ENCODE measurements at regions not wholly inside any gene's neighbourhood (a gene's known extent, or its start where the extent isn't known, plus 50 kb on each side); places are given as distances from the start of the nearest gene placed in this dataset.

DNA sequence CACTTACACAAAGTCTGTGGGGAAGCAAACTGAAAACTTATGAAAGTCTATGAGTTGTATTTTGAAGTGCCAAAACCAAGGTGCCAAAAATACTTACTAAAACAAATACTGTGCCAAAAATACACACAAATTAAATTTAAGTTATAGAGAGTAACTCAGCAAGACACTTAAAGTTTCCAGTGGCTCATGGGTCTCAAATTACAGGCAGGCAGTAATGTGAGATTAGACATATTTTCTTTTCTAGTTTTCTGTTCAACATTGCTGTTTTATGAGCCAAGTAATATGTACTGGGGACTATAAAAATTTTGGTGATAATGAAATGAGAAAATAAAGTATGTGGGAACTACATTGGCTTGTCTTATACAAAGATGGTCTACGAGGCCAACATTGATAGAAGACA, 172.2 kb upstream of the SNX2 start:
- H3K4me3 ChIP-seq (replicated peaks; ENCODE audit: insufficient read depth, low read length): no peak overlapping the region
- no peaks in the 10 kb centered on the region for H3K27me3 ChIP-seq (ENCODE audit: insufficient read depth, poor library complexity, severe bottlenecking)
- TF ChIP-seq, protein P1, sequence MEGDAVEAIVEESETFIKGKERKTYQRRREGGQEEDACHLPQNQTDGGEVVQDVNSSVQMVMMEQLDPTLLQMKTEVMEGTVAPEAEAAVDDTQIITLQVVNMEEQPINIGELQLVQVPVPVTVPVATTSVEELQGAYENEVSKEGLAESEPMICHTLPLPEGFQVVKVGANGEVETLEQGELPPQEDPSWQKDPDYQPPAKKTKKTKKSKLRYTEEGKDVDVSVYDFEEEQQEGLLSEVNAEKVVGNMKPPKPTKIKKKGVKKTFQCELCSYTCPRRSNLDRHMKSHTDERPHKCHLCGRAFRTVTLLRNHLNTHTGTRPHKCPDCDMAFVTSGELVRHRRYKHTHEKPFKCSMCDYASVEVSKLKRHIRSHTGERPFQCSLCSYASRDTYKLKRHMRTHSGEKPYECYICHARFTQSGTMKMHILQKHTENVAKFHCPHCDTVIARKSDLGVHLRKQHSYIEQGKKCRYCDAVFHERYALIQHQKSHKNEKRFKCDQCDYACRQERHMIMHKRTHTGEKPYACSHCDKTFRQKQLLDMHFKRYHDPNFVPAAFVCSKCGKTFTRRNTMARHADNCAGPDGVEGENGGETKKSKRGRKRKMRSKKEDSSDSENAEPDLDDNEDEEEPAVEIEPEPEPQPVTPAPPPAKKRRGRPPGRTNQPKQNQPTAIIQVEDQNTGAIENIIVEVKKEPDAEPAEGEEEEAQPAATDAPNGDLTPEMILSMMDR (IDR thresholded peaks at IDR 0.05; ENCODE audit: insufficient read depth, low read length): no peak
- no peak overlapping the region for H3K27ac ChIP-seq (replicated peaks)
- DNase-seq (ENCODE audit: low read depth in 1 of 2, low spot score in 1 of 2): no peak

GRCh38 chr5:122605236-122605635, 169.6 kb upstream of the SNX2 start:
- no peak overlapping the region for H3K4me3 ChIP-seq (replicated peaks; ENCODE audit: insufficient read depth, low read length)
- no peak for DNase-seq (ENCODE audit: low read depth in 1 of 2, low spot score in 1 of 2)
- H3K27me3 ChIP-seq (ENCODE audit: insufficient read depth, poor library complexity, severe bottlenecking): no peaks in the 10 kb centered on the region
- no peak overlapping the region for H3K27ac ChIP-seq (replicated peaks)
- TF ChIP-seq POLR2AphosphoS5 (IDR thresholded peaks at IDR 0.05; ENCODE audit: low read depth): no peak
- TF ChIP-seq, protein P1 (IDR thresholded peaks at IDR 0.05; ENCODE audit: insufficient read depth, low read length): no peak
- no peak for TF ChIP-seq SPI1 (IDR thresholded peaks at IDR 0.05; ENCODE audit: borderline replicate concordance, low read depth)
- TF ChIP-seq, protein P2, sequence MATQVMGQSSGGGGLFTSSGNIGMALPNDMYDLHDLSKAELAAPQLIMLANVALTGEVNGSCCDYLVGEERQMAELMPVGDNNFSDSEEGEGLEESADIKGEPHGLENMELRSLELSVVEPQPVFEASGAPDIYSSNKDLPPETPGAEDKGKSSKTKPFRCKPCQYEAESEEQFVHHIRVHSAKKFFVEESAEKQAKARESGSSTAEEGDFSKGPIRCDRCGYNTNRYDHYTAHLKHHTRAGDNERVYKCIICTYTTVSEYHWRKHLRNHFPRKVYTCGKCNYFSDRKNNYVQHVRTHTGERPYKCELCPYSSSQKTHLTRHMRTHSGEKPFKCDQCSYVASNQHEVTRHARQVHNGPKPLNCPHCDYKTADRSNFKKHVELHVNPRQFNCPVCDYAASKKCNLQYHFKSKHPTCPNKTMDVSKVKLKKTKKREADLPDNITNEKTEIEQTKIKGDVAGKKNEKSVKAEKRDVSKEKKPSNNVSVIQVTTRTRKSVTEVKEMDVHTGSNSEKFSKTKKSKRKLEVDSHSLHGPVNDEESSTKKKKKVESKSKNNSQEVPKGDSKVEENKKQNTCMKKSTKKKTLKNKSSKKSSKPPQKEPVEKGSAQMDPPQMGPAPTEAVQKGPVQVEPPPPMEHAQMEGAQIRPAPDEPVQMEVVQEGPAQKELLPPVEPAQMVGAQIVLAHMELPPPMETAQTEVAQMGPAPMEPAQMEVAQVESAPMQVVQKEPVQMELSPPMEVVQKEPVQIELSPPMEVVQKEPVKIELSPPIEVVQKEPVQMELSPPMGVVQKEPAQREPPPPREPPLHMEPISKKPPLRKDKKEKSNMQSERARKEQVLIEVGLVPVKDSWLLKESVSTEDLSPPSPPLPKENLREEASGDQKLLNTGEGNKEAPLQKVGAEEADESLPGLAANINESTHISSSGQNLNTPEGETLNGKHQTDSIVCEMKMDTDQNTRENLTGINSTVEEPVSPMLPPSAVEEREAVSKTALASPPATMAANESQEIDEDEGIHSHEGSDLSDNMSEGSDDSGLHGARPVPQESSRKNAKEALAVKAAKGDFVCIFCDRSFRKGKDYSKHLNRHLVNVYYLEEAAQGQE (IDR thresholded peaks at IDR 0.05; ENCODE audit: insufficient replicate concordance, low read depth): no peak
- TF ChIP-seq GABPA (IDR thresholded peaks at IDR 0.05; ENCODE audit: low read depth): no peak

- TF ChIP-seq, protein P1 (IDR thresholded peaks at IDR 0.05; ENCODE audit: insufficient read depth, low read length): no peak
- TF ChIP-seq SPI1 (IDR thresholded peaks at IDR 0.05; ENCODE audit: borderline replicate concordance, low read depth): no peak
- TF ChIP-seq, protein P2 (IDR thresholded peaks at IDR 0.05; ENCODE audit: insufficient replicate concordance, low read depth): no peak
- no peak for TF ChIP-seq POLR2AphosphoS5 (IDR thresholded peaks at IDR 0.05; ENCODE audit: low read depth)
- no peak for TF ChIP-seq GABPA (IDR thresholded peaks at IDR 0.05; ENCODE audit: low read depth)
- Histone ChIP-seq H3K4me3 (replicated peaks; ENCODE audit: insufficient read depth, low read length) (no peak overlapping the region), H3K27ac (replicated peaks) (no peak overlapping the region), H3K27me3 (ENCODE audit: insufficient read depth, poor library complexity, severe bottlenecking) (no peaks in the 10 kb centered on the region)
- no peak for DNase-seq (ENCODE audit: low read depth in 1 of 2, low spot score in 1 of 2)
Measured at GRCh38 chr5:122607818-122608217, 167.1 kb upstream of the SNX2 start.

- DNase-seq (ENCODE audit: low read depth in 1 of 2, low spot score in 1 of 2): no peak
- Histone ChIP-seq H3K27ac (replicated peaks) (no peak overlapping the region), H3K27me3 (ENCODE audit: insufficient read depth, poor library complexity, severe bottlenecking) (no peaks in the 10 kb centered on the region), H3K4me3 (replicated peaks; ENCODE audit: insufficient read depth, low read length) (no peak overlapping the region)
- no peak for TF ChIP-seq GABPA (IDR thresholded peaks at IDR 0.05; ENCODE audit: low read depth)
- no peak for TF ChIP-seq POLR2AphosphoS5 (IDR thresholded peaks at IDR 0.05; ENCODE audit: low read depth)
- TF ChIP-seq, protein P2 (IDR thresholded peaks at IDR 0.05; ENCODE audit: insufficient replicate concordance, low read depth): no peak
- no peak for TF ChIP-seq SPI1 (IDR thresholded peaks at IDR 0.05; ENCODE audit: borderline replicate concordance, low read depth)
- TF ChIP-seq, protein P1 (IDR thresholded peaks at IDR 0.05; ENCODE audit: insufficient read depth, low read length): no peak
Measured at GRCh38 chr5:122608222-122608621, 166.7 kb upstream of the SNX2 start.
